GM23248 (cell line): ENCODE measurements at regions not wholly inside any gene's neighbourhood (a gene's known extent, or its start where the extent isn't known, plus 50 kb on each side); places are given as distances from the start of the nearest gene placed in this dataset.

Experiments used
- DNase-seq: peaks from one replicate; pipeline ENCODE4 v3.0.0-alpha.2; 2015
- H2AFZ ChIP-seq: fragments of 200-600 bp; sonication (generic); 2 replicates; pipeline ENCODE4 v1.6.1; 2016; ENCODE audit warnings: antibody characterized with exemption
- H3F3A ChIP-seq: fragments of 200-600 bp; sonication (generic); 2 replicates; pipeline ENCODE4 v1.6.1; 2016; ENCODE audit warnings: mild to moderate bottlenecking, antibody characterized with exemption, mixed run types; ENCODE audit not compliant: insufficient read depth
- H3K27ac ChIP-seq: fragments of 200-600 bp; sonication (generic); 2 replicates; pipeline ENCODE4 v1.5.1; 2016; ENCODE audit warnings: mild to moderate bottlenecking
- H3K27me3 ChIP-seq: fragments of 200-600 bp; sonication (generic); replicated peaks from 2 replicates; pipeline ENCODE4 v1.6.1; 2016; ENCODE audit warnings: mild to moderate bottlenecking; ENCODE audit not compliant: insufficient read depth
- H3K36me3 ChIP-seq: fragments of 200-600 bp; sonication (generic); 2 replicates; pipeline ENCODE4 v1.6.1; 2016; ENCODE audit warnings: low read depth, mild to moderate bottlenecking
- H3K4me1 ChIP-seq: fragments of 200-600 bp; sonication (generic); 2 replicates; pipeline ENCODE4 v1.6.1; 2016; ENCODE audit warnings: mild to moderate bottlenecking; ENCODE audit not compliant: insufficient read depth
- H3K4me2 ChIP-seq: fragments of 200-600 bp; sonication (generic); one replicate; pipeline ENCODE4 v1.6.1; 2016; ENCODE audit warnings: mild to moderate bottlenecking; ENCODE audit not compliant: unreplicated experiment
- H3K4me3 ChIP-seq: fragments of 200-600 bp; sonication (generic); 2 replicates; pipeline ENCODE4 v1.5.1; 2016; ENCODE audit warnings: mild to moderate bottlenecking
- H3K79me2 ChIP-seq: fragments of 200-600 bp; sonication (generic); 2 replicates; pipeline ENCODE4 v1.6.1; 2016; ENCODE audit warnings: mild to moderate bottlenecking; ENCODE audit not compliant: insufficient read depth
- H3K9ac ChIP-seq: fragments of 200-600 bp; sonication (generic); 2 replicates; pipeline ENCODE4 v1.6.1; 2016; ENCODE audit warnings: mild to moderate bottlenecking
- H3K9me2 ChIP-seq: fragments of 200-600 bp; sonication (generic); 2 replicates; pipeline ENCODE4 v1.6.1; 2016; ENCODE audit warnings: mixed run types, mild to moderate bottlenecking, moderate library complexity; ENCODE audit not compliant: insufficient read depth
- H3K9me3 ChIP-seq: fragments of 200-600 bp; sonication (generic); one replicate; pipeline ENCODE4 v1.6.1; 2017; ENCODE audit warnings: low read depth
- H4K20me1 ChIP-seq: fragments of 200-600 bp; sonication (generic); 2 replicates; pipeline ENCODE4 v1.6.0; 2016; ENCODE audit not compliant: insufficient read depth
- EZH2 ChIP-seq: fragments of 200-600 bp; sonication (generic); IDR thresholded peaks from 2 replicates; pipeline ENCODE4 v1.6.1; 2018; ENCODE audit warnings: antibody characterized with exemption, mild to moderate bottlenecking; ENCODE audit not compliant: insufficient read depth, poor library complexity, severe bottlenecking
- EZH2phosphoT487 ChIP-seq: fragments of 200-600 bp; sonication (generic); IDR thresholded peaks from 2 replicates; pipeline ENCODE4 v1.6.1; 2018; ENCODE audit warnings: antibody characterized with exemption, moderate library complexity, mild to moderate bottlenecking, low read depth; ENCODE audit not compliant: insufficient read depth
- WGBS, 2 experiments: methylation state at CpG; one replicate each; pipeline ENCODE4 v1.1.6; 2015 to 2017; ENCODE audit warnings: low lambda C conversion rate in 2 of 2, low coverage in 1 of 2; ENCODE audit errors: missing lambda C conversion rate in 2 of 2; 5-methylcytosine and 5-hydroxymethylcytosine counted together
- in situ Hi-C: fragments of 300-500 bp; cut with MboI; formaldehyde crosslinking; loops from 2 replicates; pipeline ENCODE4 v1.15.0; 2020

DNA sequence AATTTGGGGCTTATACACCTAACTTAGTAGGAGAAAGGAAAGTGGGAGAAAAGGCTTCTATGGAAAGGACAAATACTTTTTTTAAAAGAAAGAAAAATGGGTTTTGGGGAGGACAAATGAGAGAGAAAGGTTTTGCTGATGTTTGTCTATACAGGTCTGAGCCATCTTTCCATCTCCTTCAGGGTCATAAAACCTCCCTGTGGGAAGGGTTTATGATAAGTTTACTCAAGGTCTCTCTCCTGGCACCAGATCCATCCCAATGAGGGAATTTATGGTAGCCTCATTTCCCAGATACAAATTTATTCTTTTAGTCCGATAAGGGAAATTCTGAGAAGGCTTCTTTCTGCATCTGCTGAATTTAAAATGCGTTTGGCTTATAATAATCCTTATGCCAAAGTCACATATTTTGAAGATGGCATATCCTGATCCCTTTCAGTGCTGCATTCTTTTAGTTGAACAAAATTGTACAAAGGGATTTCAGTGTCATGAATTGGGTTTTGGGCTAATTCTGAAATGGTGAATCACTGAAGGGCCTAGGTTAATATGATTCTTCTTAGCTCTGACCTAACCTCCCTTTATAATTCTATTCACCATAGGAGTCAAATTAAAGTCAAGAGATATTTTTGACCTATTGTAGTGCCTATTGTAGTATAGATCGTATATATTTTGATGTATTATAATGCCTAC, 173.5 kb upstream of the DYRK2 start:
- H3K4me2 ChIP-seq: peak overlapping the region; percentile 34
- 70 to 71% methylated on average over 3 of the region's 3 CpGs for WGBS, 2 experiments
- H3K27ac ChIP-seq: peak overlapping the region; percentile 19; the same call in 1 of the 2 replicates
- peaks cover 17% of the 10 kb centered on the region for H3K4me1 ChIP-seq
- H4K20me1 ChIP-seq: no peaks in the 10 kb centered on the region
- H3F3A ChIP-seq: peaks cover 12% of the 10 kb centered on the region
- TF ChIP-seq EZH2: no peak
- TF ChIP-seq EZH2phosphoT487: no peak
- DNase-seq: peak; percentile 56
- no peaks in the 10 kb centered on the region for H3K36me3 ChIP-seq
- no peaks in the 10 kb centered on the region for H3K9me2 ChIP-seq
- no peaks in the 10 kb centered on the region for H3K27me3 ChIP-seq
- no peak overlapping the region for H3K4me3 ChIP-seq
- no peaks in the 10 kb centered on the region for H3K79me2 ChIP-seq
- H3K9me3 ChIP-seq: no peaks in the 10 kb centered on the region
- H2AFZ ChIP-seq: no peak overlapping the region
- in situ Hi-C loops: no loop called here
- H3K9ac ChIP-seq: no peak overlapping the region

GRCh38 chr12:67475725-67476124, 172.8 kb upstream of the DYRK2 start:
- H3K9me3 ChIP-seq: no peaks in the 10 kb centered on the region
- no peak overlapping the region for H3K4me3 ChIP-seq
- no peak overlapping the region for H3K9ac ChIP-seq
- peak overlapping the region; percentile 20; the same call in 1 of the 2 replicates for H3K27ac ChIP-seq
- TF ChIP-seq EZH2: no peak
- TF ChIP-seq EZH2phosphoT487: no peak
- no peaks in the 10 kb centered on the region for H3K27me3 ChIP-seq
- in situ Hi-C loops: no loop called here
- peaks cover 17% of the 10 kb centered on the region for H3K4me1 ChIP-seq
- peaks cover 12% of the 10 kb centered on the region for H3F3A ChIP-seq
- WGBS, 2 experiments: 51 to 53% methylated on average over 2 of the region's 2 CpGs
- no peaks in the 10 kb centered on the region for H3K79me2 ChIP-seq
- H3K4me2 ChIP-seq: peak overlapping the region; percentile 34
- no peaks in the 10 kb centered on the region for H4K20me1 ChIP-seq
- no peaks in the 10 kb centered on the region for H3K36me3 ChIP-seq
- no peak overlapping the region for H2AFZ ChIP-seq
- no peaks in the 10 kb centered on the region for H3K9me2 ChIP-seq
- DNase-seq: peak; percentile 57

DNA sequence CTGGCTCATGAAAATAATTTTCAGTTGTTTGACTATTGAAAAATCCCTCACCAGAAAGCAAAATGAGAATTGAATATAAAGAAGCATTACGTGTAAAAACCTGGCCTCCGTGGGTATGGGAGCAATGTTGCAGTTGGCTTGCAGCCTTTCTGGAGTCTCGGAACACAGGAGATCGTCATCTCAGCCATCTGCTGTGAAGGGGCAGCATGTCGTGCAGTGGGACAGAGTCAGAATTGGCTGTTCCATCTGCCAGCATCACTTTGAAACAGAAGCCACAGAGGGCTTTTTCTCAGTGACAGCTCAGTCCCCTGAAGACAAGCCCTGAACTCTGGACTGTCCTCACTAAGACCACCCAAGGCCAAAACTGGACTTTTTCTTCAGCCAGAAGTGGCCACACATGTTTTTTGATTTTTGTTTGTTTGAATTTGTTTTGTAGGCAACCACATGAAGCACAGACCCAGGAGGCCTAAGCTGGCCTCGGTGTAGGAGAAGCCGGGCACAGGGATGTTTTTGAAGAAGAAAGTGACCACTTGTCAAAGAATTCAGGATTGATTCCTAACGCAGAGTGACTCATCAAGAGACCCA, 170.8 kb upstream of the DYRK2 start:
- Histone ChIP-seq H3K4me2 (no peak overlapping the region), H3K79me2 (no peaks in the 10 kb centered on the region), H3K9me3 (no peaks in the 10 kb centered on the region), H3F3A (peaks cover 12% of the 10 kb centered on the region), H2AFZ (no peak overlapping the region), H3K36me3 (no peaks in the 10 kb centered on the region), H3K27me3 (no peaks in the 10 kb centered on the region), H3K4me1 (peaks cover 17% of the 10 kb centered on the region), H3K9ac (no peak overlapping the region), H3K4me3 (no peak overlapping the region), H3K9me2 (no peaks in the 10 kb centered on the region), H4K20me1 (no peaks in the 10 kb centered on the region), H3K27ac (no peak overlapping the region)
- no peak for DNase-seq
- WGBS, 2 experiments: 57 to 64% methylated on average over 8 of the region's 8 CpGs
- TF ChIP-seq EZH2 (no peak), EZH2phosphoT487 (no peak)
- in situ Hi-C loops: no loop called here

- Histone ChIP-seq H3K9ac (no peak overlapping the region), H4K20me1 (no peaks in the 10 kb centered on the region), H3K4me1 (peaks cover 12% of the 10 kb centered on the region), H3K9me2 (no peaks in the 10 kb centered on the region), H3K27ac (no peak overlapping the region), H3K4me2 (no peak overlapping the region), H3K27me3 (no peaks in the 10 kb centered on the region), H3K36me3 (no peaks in the 10 kb centered on the region), H2AFZ (no peak overlapping the region), H3K9me3 (no peaks in the 10 kb centered on the region), H3K4me3 (no peak overlapping the region), H3K79me2 (no peaks in the 10 kb centered on the region), H3F3A (no peaks in the 10 kb centered on the region)
- DNase-seq: peak; percentile 59
- TF ChIP-seq EZH2phosphoT487 (no peak), EZH2 (no peak)
- 67 to 72% methylated on average over 6 of the region's 6 CpGs for WGBS, 2 experiments
- in situ Hi-C loops: no loop called here
These were observed 165.5 kb upstream of the DYRK2 start for GRCh38 chr12:67482751-67483661.
